ENCODE measurements at regions not wholly inside any gene's neighbourhood (a gene's known extent, or its start where the extent isn't known, plus 50 kb on each side); places are given as distances from the start of the nearest gene placed in this dataset.
"Not testable (repeated sequence)": the region's sequence is repeated elsewhere in the genome, so short reads cannot be mapped to it uniquely, and the experiment has no call there.

GRCh38 chr21:35178827-35179226 lies 129.7 kb upstream of the RUNX1 start:
- DNase-seq (ENCODE audit: low spot score), result no peak

- no peak for DNase-seq (ENCODE audit: low spot score)
Measured at GRCh38 chr21:35178098-35178497, 129.0 kb upstream of the RUNX1 start.

- no peak for DNase-seq (ENCODE audit: low spot score)
Measured at GRCh38 chr21:35172231-35172630, 123.1 kb upstream of the RUNX1 start.

GRCh38 chr21:35171385-35171784 lies 122.3 kb upstream of the RUNX1 start:
- DNase-seq (ENCODE audit: low spot score), result no peak

- DNase-seq (ENCODE audit: low spot score), result no peak
Measured at GRCh38 chr21:35170818-35171217, 121.7 kb upstream of the RUNX1 start.

GRCh38 chr21:35170244-35170643 lies 121.1 kb upstream of the RUNX1 start:
- no peak for DNase-seq (ENCODE audit: low spot score)

- DNase-seq (ENCODE audit: low spot score), result no peak
Measured at GRCh38 chr21:35169574-35169973, 120.5 kb upstream of the RUNX1 start.

GRCh38 chr21:35168735-35169134 lies 119.6 kb upstream of the RUNX1 start:
- peak; percentile 86 for DNase-seq (ENCODE audit: low spot score)

GRCh38 chr21:35164971-35165483 lies 115.9 kb upstream of the RUNX1 start:
- DNase-seq (ENCODE audit: low spot score), result no peak

- no peak for DNase-seq (ENCODE audit: low spot score)
Measured at GRCh38 chr21:35164380-35164779, 115.3 kb upstream of the RUNX1 start.

- DNase-seq (ENCODE audit: low spot score), result peak; percentile 79
Measured at GRCh38 chr21:35163411-35163810, 114.3 kb upstream of the RUNX1 start.

- no peak for DNase-seq (ENCODE audit: low spot score)
Measured at GRCh38 chr21:35162831-35163230, 113.7 kb upstream of the RUNX1 start.

- no peak for DNase-seq (ENCODE audit: low spot score)
Measured at GRCh38 chr21:35159881-35160280, 110.8 kb upstream of the RUNX1 start.

GRCh38 chr21:35157374-35157773 lies 108.3 kb upstream of the RUNX1 start:
- not testable (repeated sequence) for DNase-seq (ENCODE audit: low spot score)

GRCh38 chr21:35156293-35157278 lies 107.5 kb upstream of the RUNX1 start:
- no peak for DNase-seq (ENCODE audit: low spot score)

GRCh38 chr21:35154788-35155187 lies 105.7 kb upstream of the RUNX1 start:
- DNase-seq (ENCODE audit: low spot score), result no peak

- no peak for DNase-seq (ENCODE audit: low spot score)
Measured at GRCh38 chr21:35153671-35154070, 104.6 kb upstream of the RUNX1 start.

GRCh38 chr21:35150562-35151226 lies 101.6 kb upstream of the RUNX1 start:
- no peak for DNase-seq (ENCODE audit: low spot score)

GRCh38 chr21:35149698-35150097 lies 100.6 kb upstream of the RUNX1 start:
- DNase-seq (ENCODE audit: low spot score), result no peak

GRCh38 chr21:35147439-35147838 lies 98.3 kb upstream of the RUNX1 start:
- DNase-seq (ENCODE audit: low spot score), result no peak

GRCh38 chr21:35145626-35146233 lies 96.6 kb upstream of the RUNX1 start:
- DNase-seq (ENCODE audit: low spot score), result peak; percentile 45

- DNase-seq (ENCODE audit: low spot score), result no peak
Measured at GRCh38 chr21:35144978-35145377, 95.9 kb upstream of the RUNX1 start.
